GM20431 (cell line): ENCODE measurements at regions not wholly inside any gene's neighbourhood (a gene's known extent, or its start where the extent isn't known, plus 50 kb on each side); places are given as distances from the start of the nearest gene placed in this dataset.

Source experiments
- in situ Hi-C: fragments of 300-500 bp; cut with MseI, MboI; formaldehyde crosslinking; loops from one replicate; pipeline ENCODE4 v1.15.0; 2020; ENCODE audit warnings: low sequenced_read_pairs; ENCODE audit not compliant: unreplicated experiment

- in situ Hi-C loops = no loop called here
Observed at GRCh38 chr4:124277691-124278090, 434.8 kb downstream of the ANKRD50 start.

GRCh38 chr4:124278477-124278876, 434.1 kb downstream of the ANKRD50 start:
- in situ Hi-C loops = no loop called here

- in situ Hi-C loops = no loop called here
Observed at GRCh38 chr4:124279741-124280140, 432.8 kb downstream of the ANKRD50 start.

- in situ Hi-C loops = no loop called here
Observed at GRCh38 chr4:124282301-124282898, 430.1 kb downstream of the ANKRD50 start.

- in situ Hi-C loops = no loop called here
Observed at GRCh38 chr4:124288706-124289486, 423.6 kb downstream of the ANKRD50 start.

GRCh38 chr4:124290678-124291077, 421.9 kb downstream of the ANKRD50 start:
- in situ Hi-C loops = no loop called here

GRCh38 chr4:124295413-124295812, 417.1 kb downstream of the ANKRD50 start:
- in situ Hi-C loops = no loop called here

- in situ Hi-C loops = no loop called here
Observed at GRCh38 chr4:124304941-124305340, 407.6 kb downstream of the ANKRD50 start.

- in situ Hi-C loops = no loop called here
Observed at GRCh38 chr4:124306352-124306751, 406.2 kb downstream of the ANKRD50 start.

- in situ Hi-C loops = no loop called here
Observed at GRCh38 chr4:124307143-124307542, 405.4 kb downstream of the ANKRD50 start.

GRCh38 chr4:124318292-124318691, 394.2 kb downstream of the ANKRD50 start:
- in situ Hi-C loops = no loop called here

GRCh38 chr4:124321364-124321763, 391.2 kb downstream of the ANKRD50 start:
- in situ Hi-C loops = no loop called here

- in situ Hi-C loops = no loop called here
Observed at GRCh38 chr4:124322234-124323065, 390.1 kb downstream of the ANKRD50 start.

GRCh38 chr4:124325690-124326089, 386.8 kb downstream of the ANKRD50 start:
- in situ Hi-C loops = no loop called here

- in situ Hi-C loops = no loop called here
Observed at GRCh38 chr4:124329134-124329533, 383.4 kb downstream of the ANKRD50 start.

- in situ Hi-C loops = no loop called here
Observed at GRCh38 chr4:124330045-124330444, 382.5 kb downstream of the ANKRD50 start.

GRCh38 chr4:124331781-124332180, 380.8 kb downstream of the ANKRD50 start:
- in situ Hi-C loops = no loop called here

GRCh38 chr4:124333466-124333865, 379.1 kb downstream of the ANKRD50 start:
- in situ Hi-C loops = no loop called here

- in situ Hi-C loops = no loop called here
Observed at GRCh38 chr4:124334119-124334518, 378.4 kb downstream of the ANKRD50 start.

- in situ Hi-C loops = no loop called here
Observed at GRCh38 chr4:124337874-124338273, 374.7 kb downstream of the ANKRD50 start.

- in situ Hi-C loops = no loop called here
Observed at GRCh38 chr4:124343661-124344171, 368.8 kb downstream of the ANKRD50 start.
